HFF-Myc (cell line): ENCODE measurements at regions not wholly inside any gene's neighbourhood (a gene's known extent, or its start where the extent isn't known, plus 50 kb on each side); places are given as distances from the start of the nearest gene placed in this dataset.

ENCODE experiments used
- DNase-seq: peaks from one replicate; pipeline ENCODE4 v3.0.0-alpha.2; 2011; ENCODE audit warnings: low read depth; ENCODE audit errors: extremely low read depth
- H3K4me3 ChIP-seq: replicated peaks from 2 replicates; pipeline ENCODE4 v1.5.1; 2011; ENCODE audit warnings: low read depth, mild to moderate bottlenecking, control low read depth, low read length
- CTCF ChIP-seq: IDR thresholded peaks from 2 replicates; pipeline ENCODE4 v1.5.1; 2012; ENCODE audit warnings: mild to moderate bottlenecking, low read depth, low read length, control low read depth; ENCODE audit errors: missing control alignments

GRCh38 chr10:60491162-60491561, 101.5 kb upstream of the ANK3 start:
- DNase-seq = no peak
- no peak for TF ChIP-seq CTCF
- H3K4me3 ChIP-seq = no peak overlapping the region

GRCh38 chr10:60490013-60490412, 100.3 kb upstream of the ANK3 start:
- DNase-seq = no peak
- no peak overlapping the region for H3K4me3 ChIP-seq
- no peak for TF ChIP-seq CTCF

- DNase-seq = no peak
These were observed 98.5 kb upstream of the ANK3 start for GRCh38 chr10:60488111-60488669.

GRCh38 chr10:60487543-60487942, 97.9 kb upstream of the ANK3 start:
- DNase-seq = no peak
- TF ChIP-seq CTCF = no peak

More at GRCh38 chr10:60488111-60488669, 98.5 kb upstream of the ANK3 start:
- H3K4me3 ChIP-seq = no peak overlapping the region
- TF ChIP-seq CTCF = no peak

GRCh38 chr10:60485025-60485424, 95.3 kb upstream of the ANK3 start:
- no peak overlapping the region for H3K4me3 ChIP-seq
- DNase-seq = no peak
- no peak for TF ChIP-seq CTCF

More at GRCh38 chr10:60487543-60487942, 97.9 kb upstream of the ANK3 start:
- H3K4me3 ChIP-seq = no peak overlapping the region

GRCh38 chr10:60480865-60481563, 91.3 kb upstream of the ANK3 start:
- DNase-seq = peak; percentile 63
- no peak for TF ChIP-seq CTCF

More at GRCh38 chr10:60480865-60481563, 91.3 kb upstream of the ANK3 start:
- H3K4me3 ChIP-seq = no peak overlapping the region
